ENCODE measurements at regions not wholly inside any gene's neighbourhood (a gene's known extent, or its start where the extent isn't known, plus 50 kb on each side); places are given as distances from the start of the nearest gene placed in this dataset.
A peak's percentile ranks its signal among the peaks of the same experiment; 100 is the strongest.
"Not testable (repeated sequence)": the region's sequence is repeated elsewhere in the genome, so short reads cannot be mapped to it uniquely, and the experiment has no call there.

GRCh38 chr22:44566911-44567310 lies 68.9 kb upstream of the RTL6 start:
- Histone ChIP-seq H3K79me2 (ENCODE audit: insufficient read depth, low read length) (no peaks in the 10 kb centered on the region), H3K4me1 (ENCODE audit: insufficient read depth, low read length) (no peaks in the 10 kb centered on the region), H4K20me1 (ENCODE audit: insufficient read depth, low read length) (no peaks in the 10 kb centered on the region), H3K9ac (ENCODE audit: low read length) (no peak overlapping the region), H3K27me3 (ENCODE audit: insufficient read depth, low read length) (peaks cover 2% of the 10 kb centered on the region), H3K4me3 (ENCODE audit: insufficient read depth, low read depth, low read length) (no peak overlapping the region), H2AFZ (ENCODE audit: low read depth, low read length) (no peak overlapping the region), H3K4me2 (ENCODE audit: low read length) (no peak overlapping the region), H3K9me3 (ENCODE audit: insufficient read depth, low read depth, low read length) (peaks cover 6% of the 10 kb centered on the region), H3K27ac (ENCODE audit: low read depth, low read length) (no peak overlapping the region), H3K36me3 (ENCODE audit: insufficient read depth, low read length) (no peaks in the 10 kb centered on the region)
- Mint-ChIP-seq H3K9me3 (ENCODE audit: unreplicated experiment) (peaks cover 27% of the 10 kb centered on the region), H3K27ac (ENCODE audit: unreplicated experiment) (no peak overlapping the region), H3K4me3 (ENCODE audit: unreplicated experiment) (no peak overlapping the region), H3K4me1 (ENCODE audit: low read depth, unreplicated experiment) (no peaks in the 10 kb centered on the region), H3K36me3 (ENCODE audit: low read depth, unreplicated experiment) (no peaks in the 10 kb centered on the region), H3K27me3 (ENCODE audit: low read depth, unreplicated experiment) (peaks cover 17% of the 10 kb centered on the region)
- DNase-seq (ENCODE audit: low read depth) (no peak), FAIRE-seq (no peak)
- TF ChIP-seq, protein P1, sequence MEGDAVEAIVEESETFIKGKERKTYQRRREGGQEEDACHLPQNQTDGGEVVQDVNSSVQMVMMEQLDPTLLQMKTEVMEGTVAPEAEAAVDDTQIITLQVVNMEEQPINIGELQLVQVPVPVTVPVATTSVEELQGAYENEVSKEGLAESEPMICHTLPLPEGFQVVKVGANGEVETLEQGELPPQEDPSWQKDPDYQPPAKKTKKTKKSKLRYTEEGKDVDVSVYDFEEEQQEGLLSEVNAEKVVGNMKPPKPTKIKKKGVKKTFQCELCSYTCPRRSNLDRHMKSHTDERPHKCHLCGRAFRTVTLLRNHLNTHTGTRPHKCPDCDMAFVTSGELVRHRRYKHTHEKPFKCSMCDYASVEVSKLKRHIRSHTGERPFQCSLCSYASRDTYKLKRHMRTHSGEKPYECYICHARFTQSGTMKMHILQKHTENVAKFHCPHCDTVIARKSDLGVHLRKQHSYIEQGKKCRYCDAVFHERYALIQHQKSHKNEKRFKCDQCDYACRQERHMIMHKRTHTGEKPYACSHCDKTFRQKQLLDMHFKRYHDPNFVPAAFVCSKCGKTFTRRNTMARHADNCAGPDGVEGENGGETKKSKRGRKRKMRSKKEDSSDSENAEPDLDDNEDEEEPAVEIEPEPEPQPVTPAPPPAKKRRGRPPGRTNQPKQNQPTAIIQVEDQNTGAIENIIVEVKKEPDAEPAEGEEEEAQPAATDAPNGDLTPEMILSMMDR (IDR thresholded peaks at IDR 0.05; ENCODE audit: insufficient read depth, low read depth, low read length) = no peak
- TF ChIP-seq EZH2 (IDR thresholded peaks at IDR 0.05; ENCODE audit: insufficient read depth, low read length) = no peak

DNA sequence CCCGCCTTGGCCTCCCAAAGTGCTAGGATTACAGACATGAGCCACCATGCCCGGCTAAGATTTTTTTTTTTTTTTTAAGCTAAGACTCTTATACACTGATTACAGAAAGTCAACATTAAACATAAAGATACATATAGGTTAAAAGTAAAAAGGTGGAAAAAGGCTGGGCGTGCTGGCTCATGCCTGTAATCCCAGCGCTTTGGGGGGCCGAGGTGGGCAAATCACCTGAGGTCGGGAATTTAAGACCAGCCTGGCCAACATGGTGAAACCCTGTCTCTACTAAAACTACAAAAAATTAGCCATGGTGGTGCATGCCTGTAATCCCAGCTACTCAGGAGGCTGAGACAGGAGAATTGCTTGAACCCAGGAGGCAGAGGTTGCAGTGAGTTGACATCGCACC lies 64.6 kb upstream of the RTL6 start:
- H3K4me3 ChIP-seq (ENCODE audit: insufficient read depth, low read depth, low read length); H3K4me1 ChIP-seq (ENCODE audit: insufficient read depth, low read length); H3K9me3 ChIP-seq (ENCODE audit: insufficient read depth, low read depth, low read length); H3K36me3 Mint-ChIP-seq (ENCODE audit: low read depth, unreplicated experiment); H3K4me1 Mint-ChIP-seq (ENCODE audit: low read depth, unreplicated experiment); H3K27ac ChIP-seq (ENCODE audit: low read depth, low read length); H3K9ac ChIP-seq (ENCODE audit: low read length); H3K4me2 ChIP-seq (ENCODE audit: low read length); H3K27ac Mint-ChIP-seq (ENCODE audit: unreplicated experiment); H3K27me3 Mint-ChIP-seq (ENCODE audit: low read depth, unreplicated experiment); H3K27me3 ChIP-seq (ENCODE audit: insufficient read depth, low read length); FAIRE-seq; DNase-seq (ENCODE audit: low read depth); H2AFZ ChIP-seq (ENCODE audit: low read depth, low read length); H3K36me3 ChIP-seq (ENCODE audit: insufficient read depth, low read length); H3K4me3 Mint-ChIP-seq (ENCODE audit: unreplicated experiment); H4K20me1 ChIP-seq (ENCODE audit: insufficient read depth, low read length); H3K79me2 ChIP-seq (ENCODE audit: insufficient read depth, low read length): not testable (repeated sequence)
- H3K9me3 Mint-ChIP-seq (ENCODE audit: unreplicated experiment) = peaks cover 14% of the 10 kb centered on the region

- no peak overlapping the region for H3K9ac ChIP-seq (ENCODE audit: low read length)
- TF ChIP-seq EZH2 (IDR thresholded peaks at IDR 0.05; ENCODE audit: insufficient read depth, low read length) = no peak
- TF ChIP-seq, protein P1 (IDR thresholded peaks at IDR 0.05; ENCODE audit: insufficient read depth, low read depth, low read length) = no peak
- H3K27me3 Mint-ChIP-seq (ENCODE audit: low read depth, unreplicated experiment) = peaks cover 9% of the 10 kb centered on the region
- H3K4me1 ChIP-seq (ENCODE audit: insufficient read depth, low read length) = no peaks in the 10 kb centered on the region
- no peaks in the 10 kb centered on the region for H3K4me1 Mint-ChIP-seq (ENCODE audit: low read depth, unreplicated experiment)
- H3K27ac ChIP-seq (ENCODE audit: low read depth, low read length) = no peak overlapping the region
- no peaks in the 10 kb centered on the region for H3K36me3 ChIP-seq (ENCODE audit: insufficient read depth, low read length)
- no peak overlapping the region for H3K4me3 ChIP-seq (ENCODE audit: insufficient read depth, low read depth, low read length)
- no peak overlapping the region for H3K4me3 Mint-ChIP-seq (ENCODE audit: unreplicated experiment)
- DNase-seq (ENCODE audit: low read depth) (no peak), FAIRE-seq (no peak)
- H3K9me3 Mint-ChIP-seq (ENCODE audit: unreplicated experiment) = peaks cover 14% of the 10 kb centered on the region
- no peaks in the 10 kb centered on the region for H3K36me3 Mint-ChIP-seq (ENCODE audit: low read depth, unreplicated experiment)
- no peaks in the 10 kb centered on the region for H3K9me3 ChIP-seq (ENCODE audit: insufficient read depth, low read depth, low read length)
- peaks cover 3% of the 10 kb centered on the region for H3K27me3 ChIP-seq (ENCODE audit: insufficient read depth, low read length)
- H3K4me2 ChIP-seq (ENCODE audit: low read length) = no peak overlapping the region
- H4K20me1 ChIP-seq (ENCODE audit: insufficient read depth, low read length) = no peaks in the 10 kb centered on the region
- no peak overlapping the region for H2AFZ ChIP-seq (ENCODE audit: low read depth, low read length)
- no peak overlapping the region for H3K27ac Mint-ChIP-seq (ENCODE audit: unreplicated experiment)
- H3K79me2 ChIP-seq (ENCODE audit: insufficient read depth, low read length) = no peaks in the 10 kb centered on the region
Measured at GRCh38 chr22:44561139-44561840, 63.3 kb upstream of the RTL6 start.

- FAIRE-seq; H3K79me2 ChIP-seq (ENCODE audit: insufficient read depth, low read length); H4K20me1 ChIP-seq (ENCODE audit: insufficient read depth, low read length); H3K9me3 Mint-ChIP-seq (ENCODE audit: unreplicated experiment); H3K4me3 ChIP-seq (ENCODE audit: insufficient read depth, low read depth, low read length); H3K4me1 ChIP-seq (ENCODE audit: insufficient read depth, low read length); H3K36me3 ChIP-seq (ENCODE audit: insufficient read depth, low read length); H3K4me3 Mint-ChIP-seq (ENCODE audit: unreplicated experiment); H2AFZ ChIP-seq (ENCODE audit: low read depth, low read length); H3K4me2 ChIP-seq (ENCODE audit: low read length); H3K9me3 ChIP-seq (ENCODE audit: insufficient read depth, low read depth, low read length); H3K36me3 Mint-ChIP-seq (ENCODE audit: low read depth, unreplicated experiment); H3K27ac ChIP-seq (ENCODE audit: low read depth, low read length); H3K27ac Mint-ChIP-seq (ENCODE audit: unreplicated experiment); H3K4me1 Mint-ChIP-seq (ENCODE audit: low read depth, unreplicated experiment); H3K9ac ChIP-seq (ENCODE audit: low read length): not testable (repeated sequence)
- peaks cover 30% of the 10 kb centered on the region for H3K27me3 Mint-ChIP-seq (ENCODE audit: low read depth, unreplicated experiment)
- peak; percentile 9 for DNase-seq (ENCODE audit: low read depth)
- H3K27me3 ChIP-seq (ENCODE audit: insufficient read depth, low read length) = peaks cover 19% of the 10 kb centered on the region
Measured at GRCh38 chr22:44558671-44559070, 60.6 kb upstream of the RTL6 start.

GRCh38 chr22:44557872-44558271 lies 59.8 kb upstream of the RTL6 start:
- H3K4me3 ChIP-seq (ENCODE audit: insufficient read depth, low read depth, low read length); FAIRE-seq; H3K27ac ChIP-seq (ENCODE audit: low read depth, low read length); H3K79me2 ChIP-seq (ENCODE audit: insufficient read depth, low read length); H3K4me1 ChIP-seq (ENCODE audit: insufficient read depth, low read length); H3K9me3 Mint-ChIP-seq (ENCODE audit: unreplicated experiment); H2AFZ ChIP-seq (ENCODE audit: low read depth, low read length); H3K36me3 ChIP-seq (ENCODE audit: insufficient read depth, low read length); H4K20me1 ChIP-seq (ENCODE audit: insufficient read depth, low read length); H3K27ac Mint-ChIP-seq (ENCODE audit: unreplicated experiment); H3K4me2 ChIP-seq (ENCODE audit: low read length); DNase-seq (ENCODE audit: low read depth); H3K36me3 Mint-ChIP-seq (ENCODE audit: low read depth, unreplicated experiment); H3K9me3 ChIP-seq (ENCODE audit: insufficient read depth, low read depth, low read length); H3K4me3 Mint-ChIP-seq (ENCODE audit: unreplicated experiment); H3K9ac ChIP-seq (ENCODE audit: low read length); H3K4me1 Mint-ChIP-seq (ENCODE audit: low read depth, unreplicated experiment): not testable (repeated sequence)
- peaks cover 17% of the 10 kb centered on the region for H3K27me3 ChIP-seq (ENCODE audit: insufficient read depth, low read length)
- H3K27me3 Mint-ChIP-seq (ENCODE audit: low read depth, unreplicated experiment) = peaks cover 32% of the 10 kb centered on the region

Data from astrocyte (in vitro differentiated cells and primary cell).